ENCODE measurements at regions not wholly inside any gene's neighbourhood (a gene's known extent, or its start where the extent isn't known, plus 50 kb on each side); places are given as distances from the start of the nearest gene placed in this dataset.

GRCh38 chr7:32318300-32319011, 171.7 kb downstream of the LSM5 start:
- Histone ChIP-seq H3K9me3 (ENCODE audit: control insufficient read depth, insufficient read depth, low read length) (no peaks in the 10 kb centered on the region), H3K27me3 (ENCODE audit: control insufficient read depth, low read length) (no peaks in the 10 kb centered on the region), H3K27ac (ENCODE audit: low read depth, low read length) (no peak overlapping the region), H3K4me1 (ENCODE audit: control insufficient read depth, low read length) (no peaks in the 10 kb centered on the region), H3K9me2 (replicated peaks; ENCODE audit: control insufficient read depth, low read length) (no peaks in the 10 kb centered on the region), H3K4me3 (ENCODE audit: low read length) (no peak overlapping the region), H3K79me2 (ENCODE audit: control insufficient read depth, low read length) (no peaks in the 10 kb centered on the region), H3K36me3 (ENCODE audit: control insufficient read depth, low read length) (no peaks in the 10 kb centered on the region), H4K20me1 (ENCODE audit: control insufficient read depth, insufficient read depth, low read depth, low read length) (no peaks in the 10 kb centered on the region), H3K4me2 (ENCODE audit: low read length) (no peak overlapping the region), H3F3A (ENCODE audit: control insufficient read depth, insufficient read depth) (no peaks in the 10 kb centered on the region)
- TF ChIP-seq CTCF (IDR thresholded peaks at IDR 0.05; ENCODE audit: low read depth, low read length, poor library complexity, severe bottlenecking): no peak
- TF ChIP-seq EZH2phosphoT487 (IDR thresholded peaks at IDR 0.05; ENCODE audit: borderline replicate concordance, low read length): no peak

GRCh38 chr7:32316839-32317238, 173.3 kb downstream of the LSM5 start:
- H3K9me3 ChIP-seq (ENCODE audit: control insufficient read depth, insufficient read depth, low read length): no peaks in the 10 kb centered on the region
- H3F3A ChIP-seq (ENCODE audit: control insufficient read depth, insufficient read depth): no peaks in the 10 kb centered on the region
- no peaks in the 10 kb centered on the region for H3K79me2 ChIP-seq (ENCODE audit: control insufficient read depth, low read length)
- H3K9me2 ChIP-seq (replicated peaks; ENCODE audit: control insufficient read depth, low read length): no peaks in the 10 kb centered on the region
- H3K4me2 ChIP-seq (ENCODE audit: low read length): no peak overlapping the region
- H3K4me3 ChIP-seq (ENCODE audit: low read length): no peak overlapping the region
- no peak overlapping the region for H3K27ac ChIP-seq (ENCODE audit: low read depth, low read length)
- no peaks in the 10 kb centered on the region for H3K4me1 ChIP-seq (ENCODE audit: control insufficient read depth, low read length)
- no peaks in the 10 kb centered on the region for H3K27me3 ChIP-seq (ENCODE audit: control insufficient read depth, low read length)
- no peaks in the 10 kb centered on the region for H4K20me1 ChIP-seq (ENCODE audit: control insufficient read depth, insufficient read depth, low read depth, low read length)
- TF ChIP-seq EZH2phosphoT487 (IDR thresholded peaks at IDR 0.05; ENCODE audit: borderline replicate concordance, low read length) (no peak), CTCF (IDR thresholded peaks at IDR 0.05; ENCODE audit: low read depth, low read length, poor library complexity, severe bottlenecking) (no peak)
- no peaks in the 10 kb centered on the region for H3K36me3 ChIP-seq (ENCODE audit: control insufficient read depth, low read length)

GRCh38 chr7:32314761-32315160, 175.4 kb downstream of the LSM5 start:
- no peaks in the 10 kb centered on the region for H3K4me1 ChIP-seq (ENCODE audit: control insufficient read depth, low read length)
- no peaks in the 10 kb centered on the region for H4K20me1 ChIP-seq (ENCODE audit: control insufficient read depth, insufficient read depth, low read depth, low read length)
- H3K4me3 ChIP-seq (ENCODE audit: low read length): no peak overlapping the region
- no peaks in the 10 kb centered on the region for H3K36me3 ChIP-seq (ENCODE audit: control insufficient read depth, low read length)
- H3F3A ChIP-seq (ENCODE audit: control insufficient read depth, insufficient read depth): no peaks in the 10 kb centered on the region
- H3K9me2 ChIP-seq (replicated peaks; ENCODE audit: control insufficient read depth, low read length): no peaks in the 10 kb centered on the region
- H3K79me2 ChIP-seq (ENCODE audit: control insufficient read depth, low read length): no peaks in the 10 kb centered on the region
- no peak overlapping the region for H3K27ac ChIP-seq (ENCODE audit: low read depth, low read length)
- no peaks in the 10 kb centered on the region for H3K9me3 ChIP-seq (ENCODE audit: control insufficient read depth, insufficient read depth, low read length)
- no peaks in the 10 kb centered on the region for H3K27me3 ChIP-seq (ENCODE audit: control insufficient read depth, low read length)
- no peak overlapping the region for H3K4me2 ChIP-seq (ENCODE audit: low read length)
- TF ChIP-seq CTCF (IDR thresholded peaks at IDR 0.05; ENCODE audit: low read depth, low read length, poor library complexity, severe bottlenecking): no peak
- TF ChIP-seq EZH2phosphoT487 (IDR thresholded peaks at IDR 0.05; ENCODE audit: borderline replicate concordance, low read length): no peak

Data from DOHH2 (cell line).